Prostate gland (tissue), 2 donors: ENCODE measurements at regions not wholly inside any gene's neighbourhood (a gene's known extent, or its start where the extent isn't known, plus 50 kb on each side); places are given as distances from the start of the nearest gene placed in this dataset.
A peak's percentile ranks its signal among the peaks of the same experiment; 100 is the strongest.

Experiments used
- DNase-seq: peaks from one replicate; pipeline ENCODE4 v3.0.0-alpha.2; 2019; ENCODE audit warnings: low spot score
- H3K27ac ChIP-seq, 2 donors: fragments of 200-600 bp; sonication (generic); 2 replicates each; pipeline ENCODE4 v1.5.1; 2017 to 2019
- H3K27me3 ChIP-seq: fragments of 200-600 bp; sonication (generic); replicated peaks from 2 replicates; pipeline ENCODE4 v1.5.1; 2019; ENCODE audit not compliant: insufficient read depth
- H3K36me3 ChIP-seq, 2 donors: fragments of 200-600 bp; sonication (generic); 1 replicate in 1 of 2; 2 replicates in 1 of 2; pipeline versions ENCODE4 v1.5.1 to v1.8.1; 2017 to 2019
- H3K4me1 ChIP-seq: fragments of 200-600 bp; sonication (generic); replicated peaks from 2 replicates; pipeline ENCODE4 v1.5.1; 2019
- H3K4me3 ChIP-seq, 2 donors: fragments of 200-600 bp; sonication (generic); 2 replicates each; pipeline ENCODE4 v1.5.1; 2017 to 2019
- H3K9me3 ChIP-seq: fragments of 200-600 bp; sonication (generic); 2 replicates; pipeline ENCODE4 v1.5.1; 2017
- CTCF ChIP-seq, 4 experiments: fragments of 200-600 bp in 2 of 4; fragments of 450-650 bp in 2 of 4; sonication (generic) in 2 of 4; IDR thresholded peaks; 1 replicate in 3 of 4; 2 replicates in 1 of 4; pipeline ENCODE4 v1.5.1; 2016 to 2019; ENCODE audit warnings: antibody characterized with exemption in 4 of 4, mild to moderate bottlenecking in 2 of 4, moderate library complexity in 2 of 4
- POLR2A ChIP-seq: fragments of 450-650 bp; IDR thresholded peaks from one replicate; pipeline ENCODE4 v1.6.1; 2016; ENCODE audit warnings: antibody characterized with exemption, mild to moderate bottlenecking
- POLR2AphosphoS5 ChIP-seq: sonication (generic); formaldehyde crosslinking; IDR thresholded peaks from one replicate; pipeline ENCODE4 v1.6.1; 2017; ENCODE audit warnings: antibody characterized with exemption
- WGBS: methylation state at CpG from one replicate; pipeline ENCODE4 v1.1.5; 2018; 5-methylcytosine and 5-hydroxymethylcytosine counted together
- intact Hi-C: fragments of 100-400 bp; cut with DNase I; formaldehyde crosslinking; loops from one replicate; pipeline ENCODE4 v1.14.2; 2022

GRCh38 chr14:34041220-34041619, 90.3 kb upstream of the EGLN3 start:
- no peak for TF ChIP-seq POLR2AphosphoS5
- TF ChIP-seq POLR2A, result no peak
- no peak for TF ChIP-seq CTCF (IDR thresholded peaks at IDR 0.05)
- WGBS, result 89% methylated on average over 2 of the region's 2 CpGs

GRCh38 chr14:34040766-34041165, 89.9 kb upstream of the EGLN3 start:
- Histone ChIP-seq H3K9me3 (no peaks in the 10 kb centered on the region), H3K4me1 (no peaks in the 10 kb centered on the region), H3K27ac (no peak overlapping the region), H3K4me3 (no peak overlapping the region), H3K27me3 (no peaks in the 10 kb centered on the region), H3K36me3 (no peaks in the 10 kb centered on the region)
- intact Hi-C loops, result no loop called here
- TF ChIP-seq CTCF (IDR thresholded peaks at IDR 0.05) (no peak), POLR2AphosphoS5 (no peak), POLR2A (no peak)
- no peak for DNase-seq

More at GRCh38 chr14:34041220-34041619, 90.3 kb upstream of the EGLN3 start:
- Histone ChIP-seq H3K27me3 (no peaks in the 10 kb centered on the region), H3K36me3 (no peaks in the 10 kb centered on the region), H3K4me3 (no peak overlapping the region), H3K9me3 (no peaks in the 10 kb centered on the region), H3K27ac (no peak overlapping the region), H3K4me1 (no peaks in the 10 kb centered on the region)
- intact Hi-C loops, result no loop called here
- no peak for DNase-seq

GRCh38 chr14:34039428-34040047, 88.7 kb upstream of the EGLN3 start:
- WGBS, result 86% methylated on average over 3 of the region's 3 CpGs

GRCh38 chr14:34038358-34039057, 87.6 kb upstream of the EGLN3 start:
- H3K4me1 ChIP-seq, result no peaks in the 10 kb centered on the region
- WGBS, result 77% methylated on average over 6 of the region's 6 CpGs
- intact Hi-C loops, result no loop called here
- H3K27me3 ChIP-seq, result no peaks in the 10 kb centered on the region
- no peak overlapping the region for H3K4me3 ChIP-seq
- H3K27ac ChIP-seq, result no peak overlapping the region
- no peaks in the 10 kb centered on the region for H3K9me3 ChIP-seq
- no peaks in the 10 kb centered on the region for H3K36me3 ChIP-seq
- TF ChIP-seq CTCF (IDR thresholded peaks at IDR 0.05), result no peak
- no peak for TF ChIP-seq POLR2AphosphoS5
- TF ChIP-seq POLR2A, result no peak
- no peak for DNase-seq

More at GRCh38 chr14:34039428-34040047, 88.7 kb upstream of the EGLN3 start:
- Histone ChIP-seq H3K36me3 (no peaks in the 10 kb centered on the region), H3K4me1 (no peaks in the 10 kb centered on the region), H3K9me3 (no peaks in the 10 kb centered on the region), H3K4me3 (no peak overlapping the region), H3K27me3 (no peaks in the 10 kb centered on the region), H3K27ac (no peak overlapping the region)
- TF ChIP-seq POLR2A, result no peak
- no peak for TF ChIP-seq CTCF (IDR thresholded peaks at IDR 0.05)
- TF ChIP-seq POLR2AphosphoS5, result no peak
- intact Hi-C loops, result no loop called here
- no peak for DNase-seq

GRCh38 chr14:34036319-34036766, 85.5 kb upstream of the EGLN3 start:
- no peak for TF ChIP-seq POLR2AphosphoS5
- TF ChIP-seq CTCF (IDR thresholded peaks at IDR 0.05), result no peak
- TF ChIP-seq POLR2A, result no peak
- H3K9me3 ChIP-seq, result no peaks in the 10 kb centered on the region
- no peaks in the 10 kb centered on the region for H3K36me3 ChIP-seq
- 76% methylated on average over 2 of the region's 2 CpGs for WGBS
- H3K27me3 ChIP-seq, result no peaks in the 10 kb centered on the region
- no peak for DNase-seq
- H3K4me1 ChIP-seq, result no peaks in the 10 kb centered on the region
- intact Hi-C loops, result no loop called here
- H3K27ac ChIP-seq, result peak overlapping the region; percentile 25 to 61
- no peak overlapping the region for H3K4me3 ChIP-seq
